ENCODE measurements at regions not wholly inside any gene's neighbourhood (a gene's known extent, or its start where the extent isn't known, plus 50 kb on each side); places are given as distances from the start of the nearest gene placed in this dataset.

- TF ChIP-seq CTCF (IDR thresholded peaks at IDR 0.05 in 2 of 3, conservative IDR thresholded peaks at IDR 0.05 in 1 of 3; ENCODE audit: borderline replicate concordance in 1 of 3, insufficient read depth in 1 of 3, low read depth in 2 of 3, low read length in 2 of 3) = no peak
- TF ChIP-seq JUND (IDR thresholded peaks at IDR 0.05) = no peak
- no peak for TF ChIP-seq REST (IDR thresholded peaks at IDR 0.05; ENCODE audit: low read depth)
- no peak for TF ChIP-seq EZH2 (IDR thresholded peaks at IDR 0.05)
- no peak for TF ChIP-seq SIN3A (IDR thresholded peaks at IDR 0.05; ENCODE audit: low read depth)
Observed at GRCh38 chr3:187830181-187830580, 84.9 kb upstream of the BCL6 start.

Data from HCT116 (cell line).